HG03135 (cell line): ENCODE measurements at regions not wholly inside any gene's neighbourhood (a gene's known extent, or its start where the extent isn't known, plus 50 kb on each side); places are given as distances from the start of the nearest gene placed in this dataset.
"Not testable (repeated sequence)": the region's sequence is repeated elsewhere in the genome, so short reads cannot be mapped to it uniquely, and the experiment has no call there.

Experiments used
- ATAC-seq: cut with Tn5 transposase; IDR thresholded peaks from one replicate; pipeline ENCODE4 v1.9.1; 2021; ENCODE audit warnings: mild to moderate bottlenecking, moderate library complexity; ENCODE audit not compliant: unreplicated experiment

DNA sequence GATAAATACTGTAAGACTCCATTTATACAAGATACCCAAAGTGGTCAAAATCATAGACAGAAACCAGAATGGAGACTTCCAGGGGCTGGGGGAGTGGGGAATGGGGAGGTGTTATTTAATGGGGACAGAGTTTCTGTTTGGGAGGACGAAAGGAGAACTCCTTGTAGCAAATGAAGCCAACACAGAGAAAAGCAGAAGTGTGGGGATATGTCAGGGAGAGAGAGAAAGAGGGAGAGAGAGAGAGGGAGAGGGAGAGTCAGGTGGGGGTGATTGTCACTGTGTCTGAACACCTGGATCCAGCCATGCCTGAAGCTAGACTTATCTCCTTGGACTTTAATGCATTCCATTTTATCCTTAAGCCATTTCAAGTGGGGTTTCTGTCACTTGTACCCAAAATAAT, 234.7 kb downstream of the BCL11B start:
- ATAC-seq, result not testable (repeated sequence)

GRCh38 chr14:99037777-99038430, 234.1 kb downstream of the BCL11B start:
- no peak for ATAC-seq

DNA sequence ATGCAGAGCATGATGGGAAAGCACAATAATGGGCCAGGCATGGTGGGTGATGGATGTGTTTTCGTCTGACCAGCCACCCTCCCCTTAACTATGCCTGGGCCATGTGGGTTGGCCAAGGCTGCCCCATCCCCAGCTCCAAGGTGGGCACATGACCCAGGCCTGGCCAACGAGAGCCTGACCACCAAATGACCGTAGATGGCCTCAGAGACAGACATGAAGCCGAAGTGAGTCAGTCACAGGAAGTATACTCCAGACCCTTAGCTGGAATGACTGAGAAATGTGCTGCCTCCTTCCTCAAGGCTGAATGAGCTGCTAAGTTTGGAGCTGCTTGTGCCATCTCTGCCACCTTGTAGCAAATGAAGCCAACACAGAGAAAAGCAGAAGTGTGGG, 233.6 kb downstream of the BCL11B start:
- no peak for ATAC-seq

DNA sequence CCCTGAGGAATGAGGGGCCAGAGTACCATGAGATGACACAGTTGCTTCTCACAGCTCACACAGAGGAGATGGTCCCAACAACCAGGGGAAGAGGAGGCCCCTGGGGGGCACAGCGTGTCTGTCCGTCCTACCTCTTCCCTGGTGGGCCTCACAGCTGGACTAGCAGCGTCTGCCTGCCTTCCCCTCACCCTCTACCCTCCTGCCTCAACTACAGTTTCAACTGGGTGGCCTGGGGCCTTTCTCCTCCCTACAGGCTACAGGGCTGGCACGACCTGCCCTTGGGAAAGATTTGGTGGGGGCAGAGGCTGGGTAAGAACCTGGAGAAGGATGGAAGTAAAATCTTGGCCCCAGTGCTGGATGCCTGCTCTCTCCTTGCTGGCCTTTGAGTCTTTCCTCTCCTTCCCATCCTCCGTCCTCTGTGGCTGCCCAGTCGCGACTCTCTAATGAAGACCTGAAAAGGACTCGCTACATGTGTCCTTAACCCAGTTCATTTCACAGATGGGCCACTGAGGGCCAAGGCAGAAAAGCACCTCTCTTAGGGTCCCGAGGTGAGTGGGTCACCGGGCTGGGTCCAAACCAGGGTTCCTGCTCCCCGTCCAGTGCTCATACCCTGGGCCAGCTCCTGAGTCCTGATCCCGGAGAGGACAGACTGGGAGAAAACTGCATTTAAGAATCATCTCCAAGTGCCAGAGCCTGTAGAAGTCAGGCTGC, 232.5 kb downstream of the BCL11B start:
- ATAC-seq, result no peak

DNA sequence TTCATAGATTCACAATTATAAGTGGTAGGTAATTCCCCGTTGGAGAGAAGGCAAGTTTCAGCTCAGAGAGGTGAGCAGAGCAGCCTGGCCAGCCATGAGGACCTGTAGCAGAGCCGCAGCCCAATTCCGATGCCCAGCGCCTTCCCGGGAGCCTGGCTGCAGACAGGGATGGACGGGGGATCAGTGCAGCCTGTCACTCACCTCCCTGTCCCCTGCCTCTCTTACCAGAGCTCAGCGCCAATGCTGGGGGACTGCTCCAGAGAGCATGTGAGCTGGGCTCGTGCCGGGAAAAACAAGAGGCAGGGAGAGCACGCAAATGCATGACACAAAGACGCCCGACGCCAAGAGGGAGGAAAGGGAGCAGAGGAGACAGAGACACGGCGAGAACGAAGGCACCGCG, 231.9 kb downstream of the BCL11B start:
- ATAC-seq, result no peak

GRCh38 chr14:99040711-99041110, 231.3 kb downstream of the BCL11B start:
- no peak for ATAC-seq

DNA sequence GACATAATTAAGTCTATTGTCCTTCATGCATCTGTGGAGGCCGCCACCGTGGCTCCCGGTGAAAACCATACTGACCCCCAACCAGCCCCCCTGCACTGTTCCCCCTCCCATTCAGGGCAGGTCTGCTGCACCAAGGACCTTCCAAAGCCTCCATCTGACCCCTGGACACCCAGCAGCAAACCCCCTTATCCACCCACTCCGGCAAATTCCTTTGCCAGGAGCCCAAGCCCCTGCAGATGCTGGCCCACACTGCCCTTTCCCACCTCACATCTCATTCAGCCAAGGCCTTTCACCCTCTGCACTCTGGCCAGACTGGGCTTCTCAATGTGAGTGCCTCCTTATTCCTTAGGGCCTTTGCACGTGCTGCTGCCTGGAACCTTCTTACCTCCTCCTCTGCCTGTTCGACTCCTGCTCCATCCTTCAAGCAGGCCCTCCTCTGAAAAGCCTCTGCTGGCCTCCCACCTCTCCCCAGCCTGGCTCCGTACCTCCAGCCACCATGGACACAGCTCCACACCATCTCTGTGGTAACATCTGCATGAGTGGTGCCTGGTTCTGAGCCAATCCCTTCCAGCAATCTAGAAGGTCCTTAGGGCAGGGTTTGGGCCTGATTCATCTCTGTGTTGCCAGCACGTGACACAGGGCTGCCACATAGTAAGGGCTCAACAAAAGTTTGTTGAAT, 230.7 kb downstream of the BCL11B start:
- no peak for ATAC-seq

GRCh38 chr14:99041820-99042174, 230.2 kb downstream of the BCL11B start:
- ATAC-seq, result no peak

DNA sequence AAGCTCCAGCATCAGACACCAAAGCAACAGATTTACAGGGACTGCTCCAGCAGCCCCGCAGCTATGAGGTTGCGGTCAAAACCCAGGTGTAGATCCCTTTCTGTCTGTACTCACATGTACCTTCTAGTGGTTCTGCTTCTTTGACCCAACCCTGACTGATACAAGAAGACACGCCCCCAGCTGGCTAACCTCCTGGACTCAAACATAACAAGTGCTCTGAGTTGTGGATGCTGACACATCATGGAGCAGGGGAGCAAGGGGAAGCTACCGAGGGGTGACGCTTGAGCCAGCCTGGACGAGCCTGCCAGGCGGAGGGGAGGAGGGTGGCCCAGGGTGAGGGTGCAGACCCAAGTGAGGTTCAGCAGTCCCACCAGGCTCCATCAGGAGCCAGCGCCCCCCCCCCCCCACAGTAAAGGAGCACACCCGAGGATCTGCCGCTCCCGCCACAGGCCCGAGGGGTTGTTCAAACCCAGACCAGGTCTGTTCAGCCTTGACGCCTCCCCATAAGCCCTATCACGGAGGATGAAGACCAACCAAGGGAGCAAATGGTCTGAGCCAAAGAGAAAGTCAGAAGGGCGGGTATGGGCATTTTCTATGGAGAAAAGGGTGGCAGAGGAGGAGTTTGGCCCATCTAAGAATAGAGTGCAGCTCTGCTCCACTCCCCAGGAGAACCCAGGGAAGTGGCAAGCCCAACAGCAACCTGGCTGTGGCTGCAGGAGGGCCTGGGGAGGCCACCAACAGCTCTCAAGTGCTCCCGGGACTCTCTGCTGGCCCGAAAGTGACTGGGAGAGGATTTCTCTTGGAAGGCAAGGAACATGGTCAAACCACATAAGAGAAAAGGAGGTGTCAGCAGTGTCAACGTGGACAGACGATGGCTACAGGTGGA, 229.4 kb downstream of the BCL11B start:
- ATAC-seq, result no peak

- ATAC-seq, result no peak
Observed at GRCh38 chr14:99043267-99043615, 228.8 kb downstream of the BCL11B start.

DNA sequence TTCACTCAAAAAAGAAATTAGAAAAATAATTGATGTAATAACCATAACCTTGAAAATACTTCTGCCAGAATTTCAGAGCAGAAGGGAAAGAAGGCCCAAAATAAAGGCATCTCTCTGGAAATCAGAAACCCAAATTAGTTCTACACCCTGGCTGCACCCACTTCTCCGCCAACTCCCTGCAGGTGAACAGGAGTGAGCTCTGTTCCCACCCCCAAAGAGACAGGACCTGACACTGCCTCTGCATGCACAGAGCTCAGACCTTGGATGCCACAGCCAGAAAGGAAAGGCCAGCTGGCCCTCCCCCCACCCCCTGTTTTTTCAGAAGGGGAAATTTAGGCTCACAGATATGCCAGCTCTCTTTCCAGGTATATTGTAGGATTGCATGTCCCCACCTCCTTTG, 228.2 kb downstream of the BCL11B start:
- no peak for ATAC-seq

- ATAC-seq, result no peak
Observed at GRCh38 chr14:99047441-99048031, 224.5 kb downstream of the BCL11B start.

DNA sequence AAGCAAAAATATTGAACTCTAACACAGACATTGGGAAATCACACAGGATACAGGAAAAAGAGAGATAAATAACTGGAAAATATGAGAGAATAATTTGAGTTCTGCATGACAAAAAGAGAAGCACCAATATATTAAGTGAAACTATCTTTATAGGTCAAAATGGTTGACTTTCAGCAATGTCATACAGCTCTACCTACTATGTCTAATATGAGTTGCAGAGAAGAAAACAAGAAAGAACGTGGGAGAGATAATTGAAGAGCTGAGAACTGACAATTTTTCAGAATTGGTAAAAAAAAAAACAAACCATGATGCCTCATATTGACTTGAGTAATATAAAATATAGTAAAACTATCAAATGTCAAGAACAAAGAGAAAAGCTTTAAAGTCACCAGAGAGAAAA, 221.7 kb downstream of the BCL11B start:
- ATAC-seq, result no peak

DNA sequence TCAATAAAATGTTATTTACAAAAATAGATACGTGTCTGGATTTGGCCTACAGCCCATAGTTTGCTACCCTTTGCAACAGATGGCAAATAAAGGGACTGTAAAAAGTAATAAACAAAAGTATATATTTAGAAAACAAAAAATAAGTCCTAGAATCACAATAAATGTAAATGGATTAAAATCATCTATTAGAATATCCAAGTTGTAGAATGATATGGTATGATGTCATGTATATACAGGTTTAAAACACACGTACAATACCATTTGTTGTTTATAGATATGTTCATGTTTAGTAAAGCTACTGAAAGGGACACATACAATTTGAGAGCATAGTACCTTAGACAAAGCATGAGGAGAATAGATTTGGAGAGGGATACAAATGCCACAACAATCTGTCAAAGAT, 219.5 kb downstream of the BCL11B start:
- no peak for ATAC-seq

GRCh38 chr14:99055019-99055418, 217.0 kb downstream of the BCL11B start:
- ATAC-seq, result no peak

DNA sequence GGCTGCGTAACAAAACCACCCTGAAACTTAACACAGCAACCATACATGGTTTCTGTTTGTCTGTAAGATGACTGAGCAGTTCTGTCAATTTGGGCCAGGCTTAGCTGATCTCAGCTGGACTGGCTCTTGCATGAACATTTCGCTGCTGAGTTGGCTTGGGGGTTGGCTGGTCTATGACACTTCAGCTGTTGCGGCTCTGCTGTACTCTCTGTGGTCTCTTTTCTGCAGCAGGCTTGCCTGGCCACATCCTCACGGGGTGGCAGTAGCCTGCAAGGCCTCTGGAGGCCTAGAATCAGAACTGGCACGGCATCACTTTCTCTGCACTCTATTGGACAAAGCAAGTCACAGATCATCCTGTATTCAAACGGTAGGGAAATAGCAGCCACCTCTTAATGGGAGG, 216.2 kb downstream of the BCL11B start:
- ATAC-seq, result no peak

GRCh38 chr14:99057576-99058083, 214.4 kb downstream of the BCL11B start:
- ATAC-seq, result no peak

GRCh38 chr14:99058542-99058941, 213.5 kb downstream of the BCL11B start:
- no peak for ATAC-seq

DNA sequence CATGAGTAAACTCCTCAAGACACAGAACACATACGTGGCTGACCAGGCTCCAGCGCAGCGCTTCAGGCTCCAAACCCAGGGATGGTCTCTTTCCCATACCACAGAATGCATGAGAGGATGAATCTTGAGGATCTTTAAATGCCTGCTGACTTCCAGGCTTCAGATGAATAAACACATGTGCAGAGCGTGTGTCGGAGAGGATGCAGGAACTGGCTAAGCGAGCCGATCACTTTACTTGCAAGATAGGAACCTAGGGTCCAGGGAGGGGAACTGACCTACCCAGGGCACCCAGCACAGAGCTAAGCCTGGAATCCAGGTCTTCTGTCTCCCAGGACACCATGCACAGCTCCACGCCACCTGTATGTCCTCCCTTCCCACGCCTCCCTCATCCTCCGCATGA, 209.8 kb downstream of the BCL11B start:
- ATAC-seq, result no peak

GRCh38 chr14:99062772-99063418, 209.1 kb downstream of the BCL11B start:
- no peak for ATAC-seq
